Psoas muscle (tissue), 7 donors: ENCODE measurements at regions not wholly inside any gene's neighbourhood (a gene's known extent, or its start where the extent isn't known, plus 50 kb on each side); places are given as distances from the start of the nearest gene placed in this dataset.

ENCODE experiments used
- ATAC-seq, 4 donors: fragments of 200-7000 bp; cut with Tn5 transposase; one replicate each; pipeline ENCODE4 v1.9.1; 2020; ENCODE audit warnings: moderate library complexity in 3 of 4, mild to moderate bottlenecking in 2 of 4
- DNase-seq, 2 donors: peaks; one replicate each; pipeline ENCODE4 v3.0.0-alpha.2; 2020
- H3K27ac ChIP-seq: fragments of 200-600 bp; one replicate; pipeline ENCODE4 v1.8.0; 2022
- H3K27me3 ChIP-seq, 3 donors: fragments of 200-600 bp in 1 of 3; one replicate each; pipeline versions ENCODE4 v1.6.1 to v1.8.0; 2013 to 2022; ENCODE audit warnings: low read length in 2 of 3, mild to moderate bottlenecking in 2 of 3, moderate library complexity in 1 of 3; ENCODE audit not compliant: insufficient read depth in 3 of 3
- H3K36me3 ChIP-seq, 2 donors: fragments of 200-600 bp in 1 of 2; one replicate each; pipeline versions ENCODE4 v1.6.1 to v1.8.0; 2013 to 2022; ENCODE audit warnings: low read depth in 1 of 2, mild to moderate bottlenecking in 1 of 2, moderate library complexity in 1 of 2; ENCODE audit not compliant: insufficient read depth in 1 of 2
- H3K4me1 ChIP-seq: fragments of 200-600 bp; one replicate; pipeline ENCODE4 v1.8.0; 2022
- H3K4me3 ChIP-seq: fragments of 200-600 bp; one replicate; pipeline ENCODE4 v1.8.0; 2022; ENCODE audit warnings: mild to moderate bottlenecking
- H3K9me3 ChIP-seq: fragments of 200-600 bp; one replicate; pipeline ENCODE4 v1.8.0; 2022
- WGBS, 3 donors: extraction: QIAGEN DNeasy Blood & Tissue Kit; methylation state at CpG; one replicate each; pipeline versions ENCODE4 v1.1.6 to v1.1.7; 2013; 5-methylcytosine and 5-hydroxymethylcytosine counted together
- intact Hi-C, 2 donors: fragments of 100-400 bp; cut with DNase I; formaldehyde crosslinking; loops; one replicate each; pipeline versions ENCODE4 v1.11.0 to v1.14.2; 2022
- TF ChIP-seq, protein P1 (sequence below): fragments of 200-600 bp; IDR thresholded peaks from one replicate; pipeline ENCODE4 v1.8.0; 2022; ENCODE audit warnings: antibody characterized with exemption
- donor health status: healthy with polysubstance abuse.
- donor health status: DM: no; HTN: no; CAD: no; lungs with moderate emphysema.
- donor health status: Bipolar disorder and iron deficiency.
- donor health status: healthy.
- donor health status: DM: yes; HTN: yes; CAD: no.
- donor health status: DM: no; HTN: no; CAD: no.
- donor health status: DM: yes; HTN: yes; CAD: no.

- Histone ChIP-seq H3K36me3 (no peaks in the 10 kb centered on the region), H3K4me1 (no peaks in the 10 kb centered on the region), H3K27ac (no peak overlapping the region), H3K9me3 (peaks cover 24% of the 10 kb centered on the region), H3K4me3 (no peak overlapping the region), H3K27me3 (peaks cover 0 to 8% (median 0%) of the 10 kb centered on the region in 3 donors)
- intact Hi-C loops: no loop called here
- WGBS, 3 donors: 58 to 71% (median 66%) methylated on average over 2 of the region's 2 CpGs
- no peak for DNase-seq
- TF ChIP-seq, protein P1, sequence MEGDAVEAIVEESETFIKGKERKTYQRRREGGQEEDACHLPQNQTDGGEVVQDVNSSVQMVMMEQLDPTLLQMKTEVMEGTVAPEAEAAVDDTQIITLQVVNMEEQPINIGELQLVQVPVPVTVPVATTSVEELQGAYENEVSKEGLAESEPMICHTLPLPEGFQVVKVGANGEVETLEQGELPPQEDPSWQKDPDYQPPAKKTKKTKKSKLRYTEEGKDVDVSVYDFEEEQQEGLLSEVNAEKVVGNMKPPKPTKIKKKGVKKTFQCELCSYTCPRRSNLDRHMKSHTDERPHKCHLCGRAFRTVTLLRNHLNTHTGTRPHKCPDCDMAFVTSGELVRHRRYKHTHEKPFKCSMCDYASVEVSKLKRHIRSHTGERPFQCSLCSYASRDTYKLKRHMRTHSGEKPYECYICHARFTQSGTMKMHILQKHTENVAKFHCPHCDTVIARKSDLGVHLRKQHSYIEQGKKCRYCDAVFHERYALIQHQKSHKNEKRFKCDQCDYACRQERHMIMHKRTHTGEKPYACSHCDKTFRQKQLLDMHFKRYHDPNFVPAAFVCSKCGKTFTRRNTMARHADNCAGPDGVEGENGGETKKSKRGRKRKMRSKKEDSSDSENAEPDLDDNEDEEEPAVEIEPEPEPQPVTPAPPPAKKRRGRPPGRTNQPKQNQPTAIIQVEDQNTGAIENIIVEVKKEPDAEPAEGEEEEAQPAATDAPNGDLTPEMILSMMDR: no peak
- no peak for ATAC-seq
Observed at GRCh38 chr6:165873976-165874375, 210.9 kb upstream of the PDE10A start.

GRCh38 chr6:165872811-165873210 lies 209.8 kb upstream of the PDE10A start:
- WGBS, 3 donors: 79 to 86% (median 79%) methylated on average over 5 of the region's 5 CpGs
- TF ChIP-seq, protein P1: no peak
- no peaks in the 10 kb centered on the region for H3K4me1 ChIP-seq
- H3K4me3 ChIP-seq: no peak overlapping the region
- intact Hi-C loops: no loop called here
- ATAC-seq: no peak
- H3K27ac ChIP-seq: no peak overlapping the region
- H3K36me3 ChIP-seq: no peaks in the 10 kb centered on the region
- peaks cover 27% of the 10 kb centered on the region for H3K9me3 ChIP-seq
- H3K27me3 ChIP-seq: peaks cover 0 to 4% (median 0%) of the 10 kb centered on the region in 3 donors
- DNase-seq: no peak

- intact Hi-C loops: no loop called here
- DNase-seq (no peak), ATAC-seq (no peak)
- Histone ChIP-seq H3K9me3 (peaks cover 27% of the 10 kb centered on the region), H3K4me3 (no peak overlapping the region), H3K4me1 (no peaks in the 10 kb centered on the region), H3K36me3 (no peaks in the 10 kb centered on the region), H3K27ac (no peak overlapping the region), H3K27me3 (peaks cover 0 to 4% (median 0%) of the 10 kb centered on the region in 3 donors)
- TF ChIP-seq, protein P1: no peak
- WGBS, 3 donors: 60 to 69% (median 66%) methylated on average over 3 of the region's 3 CpGs
Observed at GRCh38 chr6:165872311-165872710, 209.3 kb upstream of the PDE10A start.

- TF ChIP-seq, protein P1: no peak
- no peaks in the 10 kb centered on the region for H3K36me3 ChIP-seq
- H3K27me3 ChIP-seq: peaks cover 0 to 4% (median 0%) of the 10 kb centered on the region in 3 donors
- no peak overlapping the region for H3K27ac ChIP-seq
- H3K4me3 ChIP-seq: no peak overlapping the region
- WGBS, 3 donors: 94 to 97% (median 96%) methylated on average over 3 of the region's 3 CpGs
- intact Hi-C loops: no loop called here
- DNase-seq: no peak
- no peak for ATAC-seq
- no peaks in the 10 kb centered on the region for H3K4me1 ChIP-seq
- peaks cover 27% of the 10 kb centered on the region for H3K9me3 ChIP-seq
Observed at GRCh38 chr6:165871571-165871970, 208.5 kb upstream of the PDE10A start.

GRCh38 chr6:165869526-165869925 lies 206.5 kb upstream of the PDE10A start:
- DNase-seq: no peak
- intact Hi-C loops: no loop called here
- Histone ChIP-seq H3K4me3 (no peak overlapping the region), H3K36me3 (no peaks in the 10 kb centered on the region), H3K27me3 (peaks cover 0 to 4% (median 0%) of the 10 kb centered on the region in 3 donors), H3K9me3 (peaks cover 27% of the 10 kb centered on the region), H3K4me1 (no peaks in the 10 kb centered on the region), H3K27ac (no peak overlapping the region)
- ATAC-seq: no peak
- 94 to 96% (median 95%) methylated on average over 3 of the region's 3 CpGs for WGBS, 3 donors
- TF ChIP-seq, protein P1: no peak
